IMR-90 (cell line): ENCODE measurements at regions not wholly inside any gene's neighbourhood (a gene's known extent, or its start where the extent isn't known, plus 50 kb on each side); places are given as distances from the start of the nearest gene placed in this dataset.

Experiments
- ATAC-seq: fragments of 200-7000 bp; cut with Tn5 transposase; 2 replicates; pipeline ENCODE4 v1.9.1; 2020; ENCODE audit warnings: low read depth, mild to moderate bottlenecking, moderate library complexity
- BruUV-seq: library from RNA; stranded (reverse); fragments of 400-500 nt; replicated peaks from 2 replicates; lab custom pipeline; 2021; lab: Mats Ljungman, UMichigan
- CTCF ChIA-PET: fragments of 300-600 bp; formaldehyde crosslinking; extraction: SDS; loops from one replicate; lab custom pipeline; 2021; ENCODE audit warnings: antibody characterized with exemption; lab: Yijun Ruan, JAX
- POLR2A ChIA-PET: fragments of 300-600 bp; sonication (Branson Sonifier 250); formaldehyde crosslinking; loops from one replicate; lab custom pipeline; 2022; ENCODE audit warnings: antibody characterized with exemption; ENCODE audit not compliant: unreplicated experiment; lab: Charles Lee
- DNase-seq: peaks from one replicate; pipeline ENCODE4 v3.0.0; 2013
- H2AFZ ChIP-seq: replicated peaks from 2 replicates; pipeline ENCODE3; 2013; ENCODE audit warnings: low read length, mild to moderate bottlenecking; ENCODE audit not compliant: poor library complexity
- H2AK5ac ChIP-seq: 2 replicates; pipeline ENCODE4 v1.6.1; 2013; ENCODE audit warnings: low read depth, low read length, inconsistent platforms
- H2AK9ac ChIP-seq: replicated peaks from 2 replicates; pipeline ENCODE3; 2013; ENCODE audit warnings: mild to moderate bottlenecking, low read depth, low read length, moderate library complexity; ENCODE audit not compliant: poor library complexity
- H2BK120ac ChIP-seq: 2 replicates; pipeline ENCODE4 v1.6.1; 2013; ENCODE audit warnings: low read depth, low read length, inconsistent platforms
- H2BK15ac ChIP-seq: 3 replicates; pipeline ENCODE4 v1.6.1; 2013; ENCODE audit warnings: low read depth, low read length, inconsistent platforms
- H2BK20ac ChIP-seq: 2 replicates; pipeline ENCODE4 v1.6.1; 2013; ENCODE audit warnings: low read depth, mild to moderate bottlenecking, inconsistent platforms, low read length, moderate library complexity
- H2BK5ac ChIP-seq: 2 replicates; pipeline ENCODE4 v1.6.1; 2013; ENCODE audit warnings: mild to moderate bottlenecking, low read depth, low read length, inconsistent platforms; ENCODE audit not compliant: poor library complexity, severe bottlenecking
- H3K14ac ChIP-seq: replicated peaks from 2 replicates; pipeline ENCODE4 v1.6.1; 2013; ENCODE audit warnings: low read depth, low read length, inconsistent platforms
- H3K18ac ChIP-seq: 2 replicates; pipeline ENCODE4 v1.6.1; 2013; ENCODE audit warnings: low read depth, low read length, control low read depth
- H3K23ac ChIP-seq: 2 replicates; pipeline ENCODE4 v1.6.1; 2013; ENCODE audit warnings: low read depth, low read length, inconsistent platforms
- H3K27ac ChIP-seq: 2 replicates; pipeline ENCODE4 v1.5.1; 2013; ENCODE audit warnings: mild to moderate bottlenecking, control low read depth, low read length; ENCODE audit not compliant: insufficient read depth
- H3K27me3 ChIP-seq: 2 replicates; pipeline ENCODE4 v1.6.1; 2013; ENCODE audit warnings: low read length; ENCODE audit not compliant: control insufficient read depth, insufficient read depth
- H3K36me3 ChIP-seq: 2 replicates; pipeline ENCODE4 v1.6.1; 2013; ENCODE audit warnings: low read length, mixed read lengths; ENCODE audit not compliant: control insufficient read depth, insufficient read depth
- H3K4ac ChIP-seq: 2 replicates; pipeline ENCODE4 v1.6.1; 2013; ENCODE audit warnings: low read depth, low read length, inconsistent platforms
- H3K4me1 ChIP-seq: 2 replicates; pipeline ENCODE4 v1.6.1; 2013; ENCODE audit warnings: low read length, mixed read lengths; ENCODE audit not compliant: control insufficient read depth, insufficient read depth
- H3K4me2 ChIP-seq: 2 replicates; pipeline ENCODE4 v1.6.1; 2013; ENCODE audit warnings: low read depth, mild to moderate bottlenecking, control low read depth, low read length, moderate library complexity
- H3K4me3 ChIP-seq: 2 replicates; pipeline ENCODE4 v1.5.1; 2013; ENCODE audit warnings: low read depth, mild to moderate bottlenecking, control low read depth, low read length, moderate library complexity; ENCODE audit not compliant: insufficient read depth
- H3K56ac ChIP-seq: 2 replicates; pipeline ENCODE4 v1.6.1; 2013; ENCODE audit warnings: low read length, inconsistent platforms; ENCODE audit not compliant: insufficient read depth; ENCODE audit errors: extremely low read depth
- H3K79me1 ChIP-seq, 2 experiments: 2 replicates each; pipeline ENCODE4 v1.6.1; 2013; ENCODE audit warnings: low read length in 2 of 2, inconsistent platforms in 1 of 2, low read depth in 1 of 2
- H3K9ac ChIP-seq: 2 replicates; pipeline ENCODE4 v1.6.1; 2013; ENCODE audit warnings: low read depth, low read length, control low read depth
- H3K9me1 ChIP-seq: 2 replicates; pipeline ENCODE4 v1.6.1; 2013; ENCODE audit warnings: low read length, inconsistent platforms; ENCODE audit not compliant: insufficient read depth
- H3K9me3 ChIP-seq: 2 replicates; pipeline ENCODE4 v1.6.1; 2013; ENCODE audit warnings: low read length; ENCODE audit not compliant: control insufficient read depth, insufficient read depth
- H4K20me1 ChIP-seq: 2 replicates; pipeline ENCODE4 v1.6.1; 2013; ENCODE audit warnings: low read length, inconsistent platforms; ENCODE audit not compliant: insufficient read depth
- H4K5ac ChIP-seq: 2 replicates; pipeline ENCODE4 v1.6.1; 2013; ENCODE audit warnings: mild to moderate bottlenecking, low read depth, low read length, control low read depth
- H4K8ac ChIP-seq, 2 experiments: 2 replicates each; pipeline ENCODE4 v1.6.1; 2013; ENCODE audit warnings: low read depth in 2 of 2, low read length in 2 of 2, control low read depth in 1 of 2, inconsistent platforms in 1 of 2
- H4K91ac ChIP-seq: 2 replicates; pipeline ENCODE4 v1.6.1; 2013; ENCODE audit warnings: low read depth, low read length, inconsistent platforms; ENCODE audit not compliant: insufficient read depth
- MXI1 ChIP-seq: IDR thresholded peaks from 2 replicates; pipeline ENCODE4 v1.6.1; 2012; ENCODE audit warnings: low read depth, mild to moderate bottlenecking, low read length, moderate library complexity, borderline replicate concordance
- SMC3 ChIP-seq: fragments of 150-350 bp; IDR thresholded peaks from 2 replicates; pipeline ENCODE4 v1.6.1; 2016; ENCODE audit warnings: low read depth, mild to moderate bottlenecking, antibody characterized with exemption, low read length, moderate library complexity
- WGBS, 2 experiments: methylation state at CpG; one replicate each; pipeline versions ENCODE4 v1.1.5 to v1.1.7; 2013; ENCODE audit warnings: missing lambda C conversion rate in 2 of 2; ENCODE audit not compliant: insufficient read length in 1 of 2; ENCODE audit errors: extremely low coverage in 2 of 2; 5-methylcytosine and 5-hydroxymethylcytosine counted together
- dilution Hi-C: fragments of 300-500 bp; cut with HindIII; formaldehyde crosslinking; loops from one replicate; pipeline ENCODE4 v1.14.3; 2018; ENCODE audit warnings: low sequenced_read_pairs; ENCODE audit not compliant: unreplicated experiment
- in situ Hi-C: fragments of 300-500 bp; cut with MboI; formaldehyde crosslinking; loops from 3 replicates; pipeline ENCODE4 v1.14.3; 2019; ENCODE audit warnings: low sequenced_read_pairs, inconsistent platforms, mixed read lengths
- intact Hi-C: fragments of 100-400 bp; cut with micrococcal nuclease; formaldehyde crosslinking; loops from 2 replicates; pipeline ENCODE4 v1.10.0; 2022

DNA sequence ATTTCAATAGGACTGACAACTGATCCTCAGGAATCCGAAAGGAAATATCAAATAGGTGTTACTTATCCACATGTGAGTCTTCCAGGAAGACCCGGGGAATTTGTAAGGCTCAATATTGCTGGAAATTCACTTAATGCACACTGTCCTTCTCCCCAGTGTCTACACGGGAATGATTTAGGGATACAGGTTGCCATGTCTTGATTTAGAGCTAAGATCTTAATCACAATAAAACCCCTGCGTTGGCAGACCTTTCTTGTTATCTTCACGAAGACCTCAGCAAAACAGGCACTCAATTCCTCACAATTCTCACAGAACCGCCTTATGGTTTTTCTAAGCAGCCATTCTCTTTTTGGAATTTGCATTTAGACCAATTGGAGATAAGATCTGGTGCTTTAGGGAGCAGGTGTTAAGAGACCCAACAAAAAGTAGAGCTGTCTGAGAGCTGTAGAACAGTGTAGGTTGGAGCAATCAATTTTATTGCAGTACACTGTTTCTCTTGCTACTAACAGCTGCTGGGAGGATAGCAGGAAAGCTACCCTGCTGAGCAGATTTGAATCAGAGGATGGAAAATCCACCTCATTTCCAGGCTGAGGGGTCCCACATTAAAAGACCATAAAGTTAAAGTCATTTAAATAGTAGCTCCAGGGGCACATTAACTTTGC, 925.7 kb downstream of the EPHA3 start:
- no peak overlapping the region for H4K5ac ChIP-seq
- no peaks in the 10 kb centered on the region for H3K4me1 ChIP-seq
- no peak overlapping the region for H3K23ac ChIP-seq
- TF ChIP-seq MXI1 = no peak
- no peak for TF ChIP-seq SMC3
- no peak overlapping the region for H3K27ac ChIP-seq
- ATAC-seq = no peak
- no peak overlapping the region for H2AFZ ChIP-seq
- H2BK20ac ChIP-seq = no peak overlapping the region
- H4K20me1 ChIP-seq = no peaks in the 10 kb centered on the region
- ChIA-PET CTCF (no interaction called here), POLR2A (no interaction called here)
- dilution Hi-C loops (no loop called here), intact Hi-C loops (no loop called here), in situ Hi-C loops (no loop called here)
- H2BK15ac ChIP-seq = no peak overlapping the region
- H4K91ac ChIP-seq = no peak overlapping the region
- BruUV-seq = no TSS peak
- no peak overlapping the region for H2BK5ac ChIP-seq
- no peaks in the 10 kb centered on the region for H3K36me3 ChIP-seq
- no peak overlapping the region for H3K4me3 ChIP-seq
- no peak overlapping the region for H3K14ac ChIP-seq
- H3K9me1 ChIP-seq = no peaks in the 10 kb centered on the region
- no peak overlapping the region for H3K9ac ChIP-seq
- no peak overlapping the region for H2BK120ac ChIP-seq
- H3K4me2 ChIP-seq = no peak overlapping the region
- H3K56ac ChIP-seq = no peak overlapping the region
- no CpG with 5 or more reads among the region's 6 CpGs for WGBS, 2 experiments
- no peak overlapping the region for H2AK9ac ChIP-seq
- H4K8ac ChIP-seq = no peak overlapping the region
- H3K4ac ChIP-seq = no peak overlapping the region
- H3K9me3 ChIP-seq = no peaks in the 10 kb centered on the region; the same call in 1 of the 2 replicates
- H3K18ac ChIP-seq = no peak overlapping the region
- H3K79me1 ChIP-seq = no peaks in the 10 kb centered on the region
- no peak overlapping the region for H2AK5ac ChIP-seq
- H3K27me3 ChIP-seq = no peaks in the 10 kb centered on the region
- no peak for DNase-seq
